A549 (cell line): ENCODE measurements at regions not wholly inside any gene's neighbourhood (a gene's known extent, or its start where the extent isn't known, plus 50 kb on each side); places are given as distances from the start of the nearest gene placed in this dataset.

Source experiments
- ATAC-seq, 2 experiments: fragments of 200-7000 bp in 1 of 2; fragments of >200 bp in 1 of 2; cut with Nextera tagmentation in 1 of 2; cut with Tn5 transposase in 1 of 2; 3 replicates each; pipeline versions ENCODE4 v1.8.0 to v1.9.1; 2018 to 2020; ENCODE audit warnings: mild to moderate bottlenecking in 1 of 2, moderate library complexity in 1 of 2
- CTCF ChIA-PET: fragments of 300-600 bp; sonication (Branson Sonifier 250); formaldehyde crosslinking; extraction: SDS; loops from one replicate; lab custom pipeline; 2021; ENCODE audit warnings: antibody characterized with exemption, inconsistent platforms; lab: Yijun Ruan, JAX
- POLR2A ChIA-PET: fragments of 350-600 bp; formaldehyde crosslinking; extraction: SDS; loops from one replicate; lab custom pipeline; 2021; ENCODE audit warnings: antibody characterized with exemption, inconsistent platforms; lab: Yijun Ruan, JAX
- DNase-seq, 2 experiments: peaks; one replicate each; pipeline versions ENCODE4 v3.0.0 to v3.0.0-alpha.2; 2011 to 2016; ENCODE audit warnings: low read depth in 1 of 2, low spot score in 1 of 2
- FAIRE-seq: peaks from 2 replicates; lab custom pipeline; 2011; peaks lifted over from hg19 to GRCh38; lab: Jason Lieb, UNC
- H3K27ac ChIP-seq, 2 experiments: fragments of >200 bp; sonication (Bioruptor Twin); formaldehyde crosslinking; 3 replicates each; pipeline ENCODE4 v1.5.1; 2016 to 2017
- H3K4me1 ChIP-seq: fragments of >200 bp; sonication (Bioruptor Twin); formaldehyde crosslinking; 3 replicates; pipeline ENCODE4 v1.6.1; 2016
- H3K4me2 ChIP-seq: fragments of >200 bp; sonication (Bioruptor Twin); formaldehyde crosslinking; 3 replicates; pipeline ENCODE4 v1.6.1; 2016
- H3K4me3 ChIP-seq: fragments of >200 bp; sonication (Bioruptor Twin); formaldehyde crosslinking; 3 replicates; pipeline ENCODE4 v1.5.1; 2016
- H3K9me3 ChIP-seq: fragments of >200 bp; sonication (Bioruptor Twin); formaldehyde crosslinking; 3 replicates; pipeline ENCODE4 v1.6.1; 2016
- BHLHE40 ChIP-seq: IDR thresholded peaks from 2 replicates; pipeline ENCODE4 v1.6.1; 2012; ENCODE audit warnings: low read depth, low read length, inconsistent platforms
- CHD4 ChIP-seq: fragments of 200-600 bp; sonication (generic); IDR thresholded peaks from 2 replicates; pipeline ENCODE4 v1.6.1; 2016; ENCODE audit warnings: antibody characterized with exemption, mild to moderate bottlenecking, borderline replicate concordance
- EHF ChIP-seq: fragments of 250-450 bp; sonication (Bioruptor Pico); IDR thresholded peaks from 2 replicates; pipeline ENCODE4 v1.5.0; 2020; ENCODE audit warnings: mild to moderate bottlenecking
- EHMT2 ChIP-seq: fragments of 200-600 bp; sonication (generic); IDR thresholded peaks from 2 replicates; pipeline ENCODE4 v1.6.1; 2016; ENCODE audit warnings: antibody characterized with exemption, low read depth, mild to moderate bottlenecking, moderate library complexity
- EP300 ChIP-seq, 2 experiments: fragments of >200 bp; sonication (Bioruptor Twin); formaldehyde crosslinking; IDR thresholded peaks; 2 replicates in 1 of 2; 3 replicates in 1 of 2; pipeline ENCODE4 v1.6.1; 2016 to 2017
- ESRRA ChIP-seq: fragments of 150-350 bp; IDR thresholded peaks from 2 replicates; pipeline ENCODE4 v1.6.1; 2014; ENCODE audit warnings: mild to moderate bottlenecking, low read length, borderline replicate concordance
- FOSB ChIP-seq: fragments of 250-450 bp; sonication (Bioruptor Pico); IDR thresholded peaks from 2 replicates; pipeline ENCODE4 v1.5.0; 2020; ENCODE audit warnings: mild to moderate bottlenecking, moderate library complexity
- FOXS1 ChIP-seq: fragments of 250-450 bp; sonication (Bioruptor Pico); IDR thresholded peaks from 2 replicates; pipeline ENCODE4 v1.5.0; 2020; ENCODE audit warnings: mild to moderate bottlenecking, moderate library complexity
- HDAC2 ChIP-seq: fragments of 200-600 bp; sonication (generic); IDR thresholded peaks from 2 replicates; pipeline ENCODE4 v1.6.1; 2016
- HEYL ChIP-seq: fragments of 250-450 bp; sonication (Bioruptor Pico); IDR thresholded peaks from 2 replicates; pipeline ENCODE4 v1.8.0; 2021; ENCODE audit warnings: mild to moderate bottlenecking, moderate library complexity
- HOXA7 ChIP-seq: fragments of 250-450 bp; sonication (Bioruptor Pico); IDR thresholded peaks from 2 replicates; pipeline ENCODE4 v1.5.0; 2020; ENCODE audit warnings: mild to moderate bottlenecking, moderate library complexity
- HOXB5 ChIP-seq: fragments of 250-450 bp; sonication (Bioruptor Pico); IDR thresholded peaks from 2 replicates; pipeline ENCODE4 v1.5.0; 2020; ENCODE audit warnings: mild to moderate bottlenecking, moderate library complexity
- JUN ChIP-seq, 2 experiments: fragments of >200 bp; sonication (Bioruptor Twin); formaldehyde crosslinking; IDR thresholded peaks; 2 replicates in 1 of 2; 3 replicates in 1 of 2; pipeline ENCODE4 v1.6.1; 2016 to 2017
- JUNB ChIP-seq: fragments of >200 bp; sonication (Bioruptor Twin); formaldehyde crosslinking; IDR thresholded peaks from 2 replicates; pipeline ENCODE4 v1.6.1; 2016
- KDM5A ChIP-seq: fragments of 200-600 bp; sonication (generic); IDR thresholded peaks from 2 replicates; pipeline ENCODE4 v1.6.1; 2016; ENCODE audit warnings: antibody characterized with exemption, mild to moderate bottlenecking
- MYC ChIP-seq: IDR thresholded peaks from 2 replicates; pipeline ENCODE4 v1.6.1; 2012; ENCODE audit warnings: mild to moderate bottlenecking, inconsistent platforms, low read length, improper control_type of control experiment, borderline replicate concordance
- NR3C1 ChIP-seq: fragments of >200 bp; sonication (Bioruptor Twin); formaldehyde crosslinking; IDR thresholded peaks from 3 replicates; pipeline ENCODE4 v1.6.1; 2017
- POLR2A ChIP-seq: IDR thresholded peaks from 2 replicates; pipeline ENCODE4 v1.6.1; 2012; ENCODE audit warnings: mild to moderate bottlenecking, low read length
- POLR2AphosphoS2 ChIP-seq: conservative IDR thresholded peaks from 2 replicates; pipeline ENCODE4 v1.6.1; 2012; ENCODE audit warnings: low read length, improper control_type of control experiment, inconsistent platforms
- RAD21 ChIP-seq, 2 experiments: fragments of >200 bp in 1 of 2; sonication (Bioruptor Twin) in 1 of 2; formaldehyde crosslinking in 1 of 2; IDR thresholded peaks in 1 of 2; conservative IDR thresholded peaks in 1 of 2; 2 replicates in 1 of 2; 3 replicates in 1 of 2; pipeline ENCODE4 v1.6.1; 2012 to 2018; ENCODE audit warnings: inconsistent platforms in 1 of 2
- RARB ChIP-seq: fragments of 250-450 bp; sonication (Bioruptor Pico); IDR thresholded peaks from 2 replicates; pipeline ENCODE4 v1.8.0; 2021; ENCODE audit warnings: mild to moderate bottlenecking, moderate library complexity
- RCOR1 ChIP-seq: fragments of 150-350 bp; IDR thresholded peaks from 2 replicates; pipeline ENCODE4 v1.6.1; 2014; ENCODE audit warnings: antibody characterized with exemption, low read length, low read depth
- RFX5 ChIP-seq: fragments of 450-650 bp; IDR thresholded peaks from 2 replicates; pipeline ENCODE4 v1.7.1; 2014; ENCODE audit warnings: antibody characterized with exemption, mild to moderate bottlenecking, moderate library complexity
- SMC3 ChIP-seq: fragments of >200 bp; sonication (Bioruptor Twin); formaldehyde crosslinking; IDR thresholded peaks from 3 replicates; pipeline ENCODE4 v1.6.1; 2018; ENCODE audit warnings: inconsistent platforms
- TP53 ChIP-seq: fragments of 250-450 bp; sonication (Bioruptor Pico); IDR thresholded peaks from 2 replicates; pipeline ENCODE4 v1.5.0; 2021; ENCODE audit warnings: mild to moderate bottlenecking, moderate library complexity
- ZC3H11A ChIP-seq: fragments of 450-650 bp; IDR thresholded peaks from 2 replicates; pipeline ENCODE4 v1.6.1; 2014; ENCODE audit warnings: antibody characterized with exemption, mild to moderate bottlenecking
- ZFP36 ChIP-seq: fragments of 450-650 bp; IDR thresholded peaks from 2 replicates; pipeline ENCODE4 v1.6.1; 2014; ENCODE audit warnings: borderline replicate concordance; ENCODE audit not compliant: partially characterized antibody
- ZNF302 ChIP-seq: fragments of 250-450 bp; sonication (Bioruptor Pico); IDR thresholded peaks from 2 replicates; pipeline ENCODE4 v1.9.0; 2021; ENCODE audit warnings: inconsistent platforms, mild to moderate bottlenecking, moderate library complexity
- ZSCAN20 ChIP-seq: fragments of 250-450 bp; sonication (Bioruptor Pico); IDR thresholded peaks from 2 replicates; pipeline ENCODE4 v1.8.0; 2022; ENCODE audit warnings: mild to moderate bottlenecking, moderate library complexity
- WGBS: methylation state at CpG from one replicate; pipeline ENCODE4 v1.1.6; 2017; ENCODE audit errors: missing lambda C conversion rate; 5-methylcytosine and 5-hydroxymethylcytosine counted together
- TF ChIP-seq, protein P1 (sequence below): fragments of 250-450 bp; sonication (Bioruptor Pico); IDR thresholded peaks from 2 replicates; pipeline ENCODE4 v1.5.0; 2021; ENCODE audit warnings: mild to moderate bottlenecking, moderate library complexity, borderline replicate concordance
- TF ChIP-seq, protein P2 (sequence below): fragments of >200 bp; sonication (Bioruptor Twin); formaldehyde crosslinking; IDR thresholded peaks from 3 replicates; pipeline ENCODE4 v1.5.1; 2016
- TF ChIP-seq, protein P3 (sequence below): fragments of >200 bp; sonication (Bioruptor Twin); formaldehyde crosslinking; IDR thresholded peaks from 2 replicates; pipeline ENCODE4 v1.6.1; 2016
- TF ChIP-seq, protein P4 (sequence below): IDR thresholded peaks from 2 replicates; pipeline ENCODE4 v1.6.1; 2012

DNA sequence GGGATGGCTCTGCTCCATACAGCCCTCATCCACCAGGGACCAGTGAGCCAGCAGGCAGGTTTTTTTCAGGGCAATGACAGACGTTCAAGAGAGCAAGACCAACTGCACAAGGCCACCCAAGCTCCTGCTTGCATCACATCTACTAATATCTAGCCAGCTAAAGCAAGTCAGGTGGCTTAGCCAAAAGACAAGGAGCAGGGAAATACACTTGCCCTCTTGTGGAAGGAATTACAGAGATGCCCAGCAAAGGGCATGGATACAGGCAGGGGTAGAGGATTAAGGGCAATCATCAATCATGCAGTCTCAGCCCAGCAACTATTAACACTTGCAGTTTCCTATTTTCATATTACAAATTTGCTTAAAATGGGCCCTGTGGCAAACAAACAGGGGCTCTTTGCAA lies 81.5 kb upstream of the NTRK3 start:
- 0% methylated on average over 1 of the region's 1 CpG for WGBS
- ATAC-seq (peak; percentile 84 to 85), FAIRE-seq (peak; percentile 82), DNase-seq (peak in 1 of 2 experiments; percentile 56)
- Histone ChIP-seq H3K27ac (peak overlapping the region in 1 of 2 experiments; percentile 64; a peak in 4 of 6 replicates), H3K4me3 (no peak overlapping the region), H3K4me2 (no peak overlapping the region), H3K4me1 (peaks cover 18% of the 10 kb centered on the region), H3K9me3 (peaks cover 3% of the 10 kb centered on the region; the same call in 1 of the 3 replicates)
- CTCF ChIA-PET: interaction anchor here (0.6 to 1.4 kb wide), 5 partner anchors 8 to 114 kb away, joined by 3 to 5 read pairs (median 3); no protein-coding TSS in a partner anchor
- no peak for TF ChIP-seq POLR2AphosphoS2
- TF ChIP-seq EHMT2: no peak
- no peak for TF ChIP-seq ZSCAN20 (CRISPR knock-in tag)
- no peak for TF ChIP-seq POLR2A
- TF ChIP-seq RAD21 (conservative IDR thresholded peaks at IDR 0.05 in 1 of 2, IDR thresholded peaks at IDR 0.05 in 1 of 2): peak; percentile 40 to 42; a peak in 3 of 5 replicates
- TF ChIP-seq HEYL (CRISPR knock-in tag): no peak
- TF ChIP-seq ZFP36: no peak
- TF ChIP-seq ZNF302 (CRISPR knock-in tag): no peak
- TF ChIP-seq ZC3H11A: no peak
- TF ChIP-seq, protein P1, sequence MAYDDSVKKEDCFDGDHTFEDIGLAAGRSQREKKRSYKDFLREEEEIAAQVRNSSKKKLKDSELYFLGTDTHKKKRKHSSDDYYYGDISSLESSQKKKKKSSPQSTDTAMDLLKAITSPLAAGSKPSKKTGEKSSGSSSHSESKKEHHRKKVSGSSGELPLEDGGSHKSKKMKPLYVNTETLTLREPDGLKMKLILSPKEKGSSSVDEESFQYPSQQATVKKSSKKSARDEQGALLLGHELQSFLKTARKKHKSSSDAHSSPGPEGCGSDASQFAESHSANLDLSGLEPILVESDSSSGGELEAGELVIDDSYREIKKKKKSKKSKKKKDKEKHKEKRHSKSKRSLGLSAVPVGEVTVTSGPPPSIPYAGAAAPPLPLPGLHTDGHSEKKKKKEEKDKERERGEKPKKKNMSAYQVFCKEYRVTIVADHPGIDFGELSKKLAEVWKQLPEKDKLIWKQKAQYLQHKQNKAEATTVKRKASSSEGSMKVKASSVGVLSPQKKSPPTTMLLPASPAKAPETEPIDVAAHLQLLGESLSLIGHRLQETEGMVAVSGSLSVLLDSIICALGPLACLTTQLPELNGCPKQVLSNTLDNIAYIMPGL (CRISPR knock-in tag): no peak
- TF ChIP-seq RCOR1: no peak
- TF ChIP-seq, protein P2, sequence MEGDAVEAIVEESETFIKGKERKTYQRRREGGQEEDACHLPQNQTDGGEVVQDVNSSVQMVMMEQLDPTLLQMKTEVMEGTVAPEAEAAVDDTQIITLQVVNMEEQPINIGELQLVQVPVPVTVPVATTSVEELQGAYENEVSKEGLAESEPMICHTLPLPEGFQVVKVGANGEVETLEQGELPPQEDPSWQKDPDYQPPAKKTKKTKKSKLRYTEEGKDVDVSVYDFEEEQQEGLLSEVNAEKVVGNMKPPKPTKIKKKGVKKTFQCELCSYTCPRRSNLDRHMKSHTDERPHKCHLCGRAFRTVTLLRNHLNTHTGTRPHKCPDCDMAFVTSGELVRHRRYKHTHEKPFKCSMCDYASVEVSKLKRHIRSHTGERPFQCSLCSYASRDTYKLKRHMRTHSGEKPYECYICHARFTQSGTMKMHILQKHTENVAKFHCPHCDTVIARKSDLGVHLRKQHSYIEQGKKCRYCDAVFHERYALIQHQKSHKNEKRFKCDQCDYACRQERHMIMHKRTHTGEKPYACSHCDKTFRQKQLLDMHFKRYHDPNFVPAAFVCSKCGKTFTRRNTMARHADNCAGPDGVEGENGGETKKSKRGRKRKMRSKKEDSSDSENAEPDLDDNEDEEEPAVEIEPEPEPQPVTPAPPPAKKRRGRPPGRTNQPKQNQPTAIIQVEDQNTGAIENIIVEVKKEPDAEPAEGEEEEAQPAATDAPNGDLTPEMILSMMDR: peak; percentile 37; the same call in 1 of the 3 replicates
- no peak for TF ChIP-seq HDAC2
- TF ChIP-seq RFX5: no peak
- TF ChIP-seq, protein P3, sequence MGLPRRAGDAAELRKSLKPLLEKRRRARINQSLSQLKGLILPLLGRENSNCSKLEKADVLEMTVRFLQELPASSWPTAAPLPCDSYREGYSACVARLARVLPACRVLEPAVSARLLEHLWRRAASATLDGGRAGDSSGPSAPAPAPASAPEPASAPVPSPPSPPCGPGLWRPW: no peak
- TF ChIP-seq JUN (IDR thresholded peaks at IDR 0.05): no peak
- no peak for TF ChIP-seq FOXS1
- TF ChIP-seq EP300 (IDR thresholded peaks at IDR 0.05): no peak
- peak; percentile 44 for TF ChIP-seq SMC3
- no peak for TF ChIP-seq CHD4
- TF ChIP-seq TP53 (CRISPR knock-in tag): no peak
- no peak for TF ChIP-seq NR3C1
- TF ChIP-seq, protein P4, sequence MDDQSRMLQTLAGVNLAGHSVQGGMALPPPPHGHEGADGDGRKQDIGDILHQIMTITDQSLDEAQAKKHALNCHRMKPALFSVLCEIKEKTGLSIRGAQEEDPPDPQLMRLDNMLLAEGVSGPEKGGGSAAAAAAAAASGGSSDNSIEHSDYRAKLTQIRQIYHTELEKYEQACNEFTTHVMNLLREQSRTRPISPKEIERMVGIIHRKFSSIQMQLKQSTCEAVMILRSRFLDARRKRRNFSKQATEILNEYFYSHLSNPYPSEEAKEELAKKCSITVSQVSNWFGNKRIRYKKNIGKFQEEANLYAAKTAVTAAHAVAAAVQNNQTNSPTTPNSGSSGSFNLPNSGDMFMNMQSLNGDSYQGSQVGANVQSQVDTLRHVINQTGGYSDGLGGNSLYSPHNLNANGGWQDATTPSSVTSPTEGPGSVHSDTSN: no peak
- TF ChIP-seq JUNB: no peak
- POLR2A ChIA-PET: no interaction called here

DNA sequence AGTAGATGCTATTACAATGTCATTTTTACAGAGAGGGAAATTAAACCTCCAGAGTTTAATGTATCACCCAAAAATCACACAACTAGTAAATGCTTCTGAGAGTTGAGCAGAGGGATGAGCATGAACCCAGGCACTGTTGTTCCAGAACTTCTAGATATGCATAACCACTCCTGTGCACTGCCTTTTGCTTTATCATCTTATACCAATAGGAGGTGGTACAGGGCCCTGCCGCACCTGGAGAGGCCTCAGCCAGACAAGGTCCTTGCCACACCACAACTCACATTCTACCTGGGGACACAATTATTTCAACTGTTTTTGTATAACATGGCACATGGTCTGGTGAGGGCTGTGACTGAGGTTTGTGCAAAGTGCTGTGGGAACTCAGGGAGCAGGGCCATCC lies 78.5 kb upstream of the NTRK3 start:
- ChIA-PET CTCF (interaction anchor here (0.8 to 1.0 kb wide), 2 partner anchors 112 to 116 kb away, joined by 3 to 4 read pairs; no protein-coding TSS in a partner anchor), POLR2A (no interaction called here)
- H3K4me2 ChIP-seq: no peak overlapping the region
- H3K4me1 ChIP-seq: peaks cover 18% of the 10 kb centered on the region
- DNase-seq (no peak), ATAC-seq (no peak), FAIRE-seq (no peak)
- H3K9me3 ChIP-seq: no peaks in the 10 kb centered on the region
- no peak overlapping the region for H3K4me3 ChIP-seq
- peak overlapping the region in 1 of 2 experiments; percentile 60; a peak in 3 of 6 replicates for H3K27ac ChIP-seq
- 63% methylated on average over 1 of the region's 1 CpG for WGBS
- TF ChIP-seq MYC (no peak), HOXA7 (no peak), EHF (CRISPR knock-in tag) (no peak), KDM5A (no peak), FOSB (no peak), HOXB5 (CRISPR knock-in tag) (no peak), HDAC2 (no peak), ESRRA (no peak), RCOR1 (no peak), BHLHE40 (no peak), EP300 (IDR thresholded peaks at IDR 0.05) (no peak), ZSCAN20 (CRISPR knock-in tag) (no peak), NR3C1 (no peak), RARB (CRISPR knock-in tag) (no peak)
- TF ChIP-seq, protein P3: no peak
